PC-3 (cell line): ENCODE measurements at regions not wholly inside any gene's neighbourhood (a gene's known extent, or its start where the extent isn't known, plus 50 kb on each side); places are given as distances from the start of the nearest gene placed in this dataset.

Experiments used
- ATAC-seq: fragments of 200-7000 bp; cut with Tn5 transposase; 2 replicates; pipeline ENCODE4 v1.9.1; 2020; ENCODE audit warnings: mild to moderate bottlenecking, moderate library complexity
- BruUV-seq: library from RNA; stranded (reverse); fragments of 400-500 nt; replicated peaks from 2 replicates; lab custom pipeline; 2021; lab: Mats Ljungman, UMichigan
- CTCF ChIA-PET: fragments of 300-600 bp; sonication (Branson Sonifier 250); formaldehyde crosslinking; loops from one replicate; lab custom pipeline; 2022; ENCODE audit warnings: antibody characterized with exemption; lab: Charles Lee
- POLR2A ChIA-PET: fragments of 300-600 bp; sonication (Branson Sonifier 250); formaldehyde crosslinking; loops from one replicate; lab custom pipeline; 2022; ENCODE audit warnings: antibody characterized with exemption; ENCODE audit not compliant: unreplicated experiment; lab: Charles Lee
- DNase-seq: peaks from one replicate; pipeline ENCODE4 v3.0.0-alpha.2; 2015
- H2AFZ ChIP-seq: fragments of 300-600 bp; sonication (generic); 2 replicates; pipeline ENCODE4 v1.6.0; 2016; ENCODE audit warnings: antibody characterized with exemption, low read length
- H3F3A ChIP-seq: fragments of 300-600 bp; sonication (generic); one replicate; pipeline ENCODE4 v1.6.0; 2017; ENCODE audit warnings: antibody characterized with exemption, low read length, control low read depth, mild to moderate bottlenecking; ENCODE audit not compliant: unreplicated experiment
- H3K27ac ChIP-seq: fragments of 300-600 bp; sonication (generic); 2 replicates; pipeline ENCODE4 v1.5.1; 2016; ENCODE audit warnings: mild to moderate bottlenecking, low read length
- H3K27me3 ChIP-seq: fragments of 300-600 bp; sonication (generic); 2 replicates; pipeline ENCODE4 v1.6.1; 2016; ENCODE audit warnings: low read length, mixed read lengths
- H3K36me3 ChIP-seq: fragments of 300-600 bp; sonication (generic); 2 replicates; pipeline ENCODE4 v1.6.1; 2016; ENCODE audit warnings: low read depth, mixed run types, low read length, mixed read lengths
- H3K4me1 ChIP-seq: fragments of 300-600 bp; sonication (generic); 2 replicates; pipeline ENCODE4 v1.5.1; 2016; ENCODE audit warnings: low read length; ENCODE audit not compliant: insufficient read depth
- H3K4me2 ChIP-seq: fragments of 300-600 bp; sonication (generic); 2 replicates; pipeline ENCODE4 v1.6.0; 2016; ENCODE audit warnings: low read length
- H3K4me3 ChIP-seq: fragments of 300-600 bp; sonication (generic); 2 replicates; pipeline ENCODE4 v1.5.1; 2016; ENCODE audit warnings: mild to moderate bottlenecking, low read length, mixed read lengths
- H3K79me2 ChIP-seq: fragments of 300-600 bp; sonication (generic); 2 replicates; pipeline ENCODE4 v1.6.1; 2017; ENCODE audit warnings: low read length, mixed read lengths
- H3K9ac ChIP-seq: fragments of 300-600 bp; sonication (generic); 2 replicates; pipeline ENCODE4 v1.6.0; 2016; ENCODE audit warnings: mild to moderate bottlenecking, low read length
- H3K9me2 ChIP-seq: fragments of 300-600 bp; sonication (generic); replicated peaks from 2 replicates; pipeline ENCODE4 v1.6.1; 2016; ENCODE audit warnings: mixed run types, low read length, mixed read lengths
- H3K9me3 ChIP-seq: fragments of 300-600 bp; sonication (generic); 2 replicates; pipeline ENCODE4 v1.6.1; 2016; ENCODE audit warnings: low read length, mixed read lengths
- H4K20me1 ChIP-seq: fragments of 300-600 bp; sonication (generic); 2 replicates; pipeline ENCODE4 v1.6.1; 2016; ENCODE audit warnings: low read length, mixed read lengths
- CTCF ChIP-seq: fragments of 300-600 bp; sonication (generic); conservative IDR thresholded peaks from 2 replicates; pipeline ENCODE4 v1.5.1; 2017; ENCODE audit warnings: antibody characterized with exemption, low read depth, mild to moderate bottlenecking, low read length
- EZH2 ChIP-seq: fragments of 300-600 bp; sonication (generic); IDR thresholded peaks from one replicate; pipeline ENCODE4 v1.6.1; 2017; ENCODE audit warnings: antibody characterized with exemption, mild to moderate bottlenecking, low read length; ENCODE audit not compliant: unreplicated experiment
- EZH2phosphoT487 ChIP-seq: fragments of 300-600 bp; sonication (generic); IDR thresholded peaks from 2 replicates; pipeline ENCODE4 v1.6.1; 2018; ENCODE audit warnings: mild to moderate bottlenecking, antibody characterized with exemption, low read length, borderline replicate concordance
- intact Hi-C: fragments of 100-400 bp; cut with micrococcal nuclease; formaldehyde crosslinking; loops from 2 replicates; pipeline ENCODE4 v1.9.0; 2023

DNA sequence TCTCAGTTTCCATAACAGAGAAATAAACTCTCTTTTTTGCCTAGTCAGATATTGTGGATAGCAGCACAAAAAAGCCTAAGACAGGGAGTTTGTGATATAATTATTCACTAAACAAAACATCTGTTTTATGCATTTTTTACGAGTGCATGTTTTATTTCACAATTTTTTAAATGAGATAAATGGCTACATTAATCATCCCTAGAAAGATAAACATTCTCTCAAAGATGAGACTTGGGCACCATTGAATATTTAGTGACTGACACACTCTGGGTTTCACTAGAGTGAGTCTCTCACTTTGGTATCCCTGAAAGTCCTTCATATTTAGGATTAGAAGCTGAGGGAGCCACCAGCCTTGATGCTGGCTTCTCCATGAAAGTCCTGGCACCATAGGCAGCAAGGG is 74.3 kb upstream of the LRCH1 start:
- H3K4me3 ChIP-seq: no peak overlapping the region
- intact Hi-C loops: no loop called here
- TF ChIP-seq CTCF: no peak
- no peak for TF ChIP-seq EZH2
- no peak for TF ChIP-seq EZH2phosphoT487
- H3K4me2 ChIP-seq: no peak overlapping the region
- H4K20me1 ChIP-seq: no peaks in the 10 kb centered on the region
- H3K27me3 ChIP-seq: no peaks in the 10 kb centered on the region
- ChIA-PET CTCF (no interaction called here), POLR2A (no interaction called here)
- H3K27ac ChIP-seq: no peak overlapping the region
- H3K9ac ChIP-seq: no peak overlapping the region
- BruUV-seq: no TSS peak
- no peaks in the 10 kb centered on the region for H3K36me3 ChIP-seq
- no peaks in the 10 kb centered on the region for H3K9me2 ChIP-seq
- no peak for ATAC-seq
- H3K9me3 ChIP-seq: no peaks in the 10 kb centered on the region
- H3F3A ChIP-seq: no peaks in the 10 kb centered on the region
- H3K4me1 ChIP-seq: no peaks in the 10 kb centered on the region
- no peak for DNase-seq
- no peak overlapping the region for H2AFZ ChIP-seq
- no peaks in the 10 kb centered on the region for H3K79me2 ChIP-seq

GRCh38 chr13:46476174-46476573 is 76.8 kb upstream of the LRCH1 start:
- Histone ChIP-seq H2AFZ (no peak overlapping the region), H3K9ac (no peak overlapping the region), H4K20me1 (no peaks in the 10 kb centered on the region), H3F3A (no peaks in the 10 kb centered on the region), H3K4me3 (no peak overlapping the region), H3K9me3 (no peaks in the 10 kb centered on the region), H3K9me2 (no peaks in the 10 kb centered on the region), H3K4me1 (no peaks in the 10 kb centered on the region), H3K36me3 (no peaks in the 10 kb centered on the region), H3K79me2 (no peaks in the 10 kb centered on the region), H3K27ac (no peak overlapping the region), H3K27me3 (no peaks in the 10 kb centered on the region), H3K4me2 (no peak overlapping the region)
- CTCF ChIA-PET: no interaction called here
- TF ChIP-seq EZH2: no peak
- TF ChIP-seq CTCF: no peak
- no peak for TF ChIP-seq EZH2phosphoT487
- intact Hi-C loops: no loop called here
- ATAC-seq (no peak), DNase-seq (no peak)
- BruUV-seq: no TSS peak
- POLR2A ChIA-PET: no interaction called here

DNA sequence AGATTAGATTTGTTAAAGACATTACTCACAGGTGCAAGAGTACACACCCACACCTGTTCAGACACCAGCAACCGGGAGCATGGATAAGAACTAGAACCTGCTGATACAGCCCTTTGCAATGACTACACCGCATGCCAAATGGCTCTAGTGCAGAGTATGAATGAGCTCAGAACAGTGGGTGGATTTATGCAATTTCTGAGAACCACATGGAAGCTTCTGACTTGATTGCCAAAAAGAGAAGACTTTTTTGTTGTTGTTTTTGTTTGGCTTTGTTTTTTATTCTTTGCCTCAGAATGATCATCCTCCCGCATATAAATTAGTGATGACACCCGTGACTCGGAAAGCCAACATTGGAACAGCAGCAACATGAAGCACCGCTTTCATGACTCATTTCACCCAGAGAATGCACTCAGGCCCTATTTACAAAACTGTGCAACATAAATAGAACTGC is 77.4 kb upstream of the LRCH1 start:
- Histone ChIP-seq H3K36me3 (no peaks in the 10 kb centered on the region), H3K9me3 (no peaks in the 10 kb centered on the region), H3K27ac (no peak overlapping the region), H3K4me1 (no peaks in the 10 kb centered on the region), H3F3A (no peaks in the 10 kb centered on the region), H3K4me3 (no peak overlapping the region), H3K27me3 (no peaks in the 10 kb centered on the region), H3K9me2 (no peaks in the 10 kb centered on the region), H4K20me1 (no peaks in the 10 kb centered on the region), H3K9ac (no peak overlapping the region), H2AFZ (no peak overlapping the region), H3K79me2 (no peaks in the 10 kb centered on the region), H3K4me2 (no peak overlapping the region)
- no TSS peak for BruUV-seq
- intact Hi-C loops: no loop called here
- peak; percentile 40 for DNase-seq
- CTCF ChIA-PET: no interaction called here
- no peak for ATAC-seq
- no peak for TF ChIP-seq EZH2
- POLR2A ChIA-PET: no interaction called here
